Kidney epithelial cell (primary cell): ENCODE measurements at regions not wholly inside any gene's neighbourhood (a gene's known extent, or its start where the extent isn't known, plus 50 kb on each side); places are given as distances from the start of the nearest gene placed in this dataset.
A peak's percentile ranks its signal among the peaks of the same experiment; 100 is the strongest.

Experiments used
- DNase-seq: peaks from one replicate; pipeline ENCODE4 v3.0.0-alpha.2; 2010; ENCODE audit warnings: low read depth
- H3K27me3 ChIP-seq: 2 replicates; pipeline ENCODE4 v1.6.0; 2011; ENCODE audit warnings: low read length; ENCODE audit not compliant: control insufficient read depth, insufficient read depth
- H3K36me3 ChIP-seq: 2 replicates; pipeline ENCODE4 v1.5.1; 2011; ENCODE audit warnings: low read length; ENCODE audit not compliant: control insufficient read depth, insufficient read depth
- H3K4me3 ChIP-seq: 2 replicates; pipeline ENCODE4 v1.5.1; 2011; ENCODE audit warnings: low read depth, mild to moderate bottlenecking, control low read depth, low read length
- CTCF ChIP-seq: IDR thresholded peaks from 2 replicates; pipeline ENCODE4 v1.5.1; 2011; ENCODE audit warnings: mild to moderate bottlenecking, moderate library complexity, low read length, control low read depth, inconsistent platforms; ENCODE audit not compliant: insufficient read depth, poor library complexity, severe bottlenecking

- Histone ChIP-seq H3K4me3 (peak overlapping the region; percentile 29), H3K36me3 (no peaks in the 10 kb centered on the region)
Measured at GRCh38 chr6:166097914-166098522, 69.6 kb downstream of the TBXT start.

GRCh38 chr6:166087852-166088251 is 79.8 kb downstream of the TBXT start:
- no peak for DNase-seq
- Histone ChIP-seq H3K36me3 (no peaks in the 10 kb centered on the region), H3K27me3 (no peaks in the 10 kb centered on the region), H3K4me3 (no peak overlapping the region)
- no peak for TF ChIP-seq CTCF

More at GRCh38 chr6:166097914-166098522, 69.6 kb downstream of the TBXT start:
- no peaks in the 10 kb centered on the region for H3K27me3 ChIP-seq
- DNase-seq = no peak
- peak; percentile 98 for TF ChIP-seq CTCF

- DNase-seq = no peak
- Histone ChIP-seq H3K4me3 (no peak overlapping the region), H3K27me3 (no peaks in the 10 kb centered on the region), H3K36me3 (no peaks in the 10 kb centered on the region)
- TF ChIP-seq CTCF = no peak
Measured at GRCh38 chr6:166087246-166087645, 80.4 kb downstream of the TBXT start.

- DNase-seq = no peak
- H3K4me3 ChIP-seq = no peak overlapping the region
- no peaks in the 10 kb centered on the region for H3K36me3 ChIP-seq
- no peaks in the 10 kb centered on the region for H3K27me3 ChIP-seq
- no peak for TF ChIP-seq CTCF
Measured at GRCh38 chr6:166085500-166085899, 82.2 kb downstream of the TBXT start.

GRCh38 chr6:166084951-166085350 is 82.7 kb downstream of the TBXT start:
- no peak overlapping the region for H3K4me3 ChIP-seq

More at GRCh38 chr6:166084951-166085350, 82.7 kb downstream of the TBXT start:
- no peaks in the 10 kb centered on the region for H3K36me3 ChIP-seq
- no peak for DNase-seq
- no peak for TF ChIP-seq CTCF
- no peaks in the 10 kb centered on the region for H3K27me3 ChIP-seq
